Mesendoderm (in vitro differentiated cells): ENCODE measurements at regions not wholly inside any gene's neighbourhood (a gene's known extent, or its start where the extent isn't known, plus 50 kb on each side); places are given as distances from the start of the nearest gene placed in this dataset.

Experiments
- DNase-seq: peaks from one replicate; pipeline ENCODE4 v3.0.0; 2013
- H2AK5ac ChIP-seq: 2 replicates; pipeline ENCODE4 v1.6.1; 2013; ENCODE audit warnings: low read length, inconsistent platforms
- H2BK120ac ChIP-seq: 2 replicates; pipeline ENCODE4 v1.6.1; 2013; ENCODE audit warnings: low read depth, mild to moderate bottlenecking, low read length, moderate library complexity, mixed read lengths
- H2BK15ac ChIP-seq: replicated peaks from 2 replicates; pipeline ENCODE4 v1.6.1; 2013; ENCODE audit warnings: low read depth, mild to moderate bottlenecking, moderate library complexity
- H2BK5ac ChIP-seq: 2 replicates; pipeline ENCODE4 v1.6.1; 2013; ENCODE audit warnings: low read length, inconsistent platforms
- H3K18ac ChIP-seq: 2 replicates; pipeline ENCODE4 v1.6.1; 2013; ENCODE audit warnings: mild to moderate bottlenecking, low read length, mixed read lengths
- H3K23ac ChIP-seq: one replicate; pipeline ENCODE4 v1.6.1; 2013; ENCODE audit warnings: low read length
- H3K27ac ChIP-seq: 2 replicates; pipeline ENCODE4 v1.5.1; 2013; ENCODE audit warnings: low read depth, mild to moderate bottlenecking, inconsistent platforms, low read length, moderate library complexity
- H3K27me3 ChIP-seq: 2 replicates; pipeline ENCODE4 v1.6.1; 2013; ENCODE audit warnings: low read length, control low read depth, mild to moderate bottlenecking, inconsistent platforms; ENCODE audit not compliant: insufficient read depth, poor library complexity
- H3K36me3 ChIP-seq: 2 replicates; pipeline ENCODE4 v1.6.1; 2013; ENCODE audit warnings: low read length, inconsistent platforms; ENCODE audit not compliant: control insufficient read depth, insufficient read depth
- H3K4ac ChIP-seq: one replicate; pipeline ENCODE4 v1.6.1; 2013; ENCODE audit warnings: low read depth, mild to moderate bottlenecking, low read length, moderate library complexity
- H3K4me1 ChIP-seq: 2 replicates; pipeline ENCODE4 v1.6.1; 2013; ENCODE audit warnings: low read depth, low read length, inconsistent platforms; ENCODE audit not compliant: control insufficient read depth
- H3K4me2 ChIP-seq: 2 replicates; pipeline ENCODE4 v1.6.1; 2013; ENCODE audit warnings: low read length
- H3K4me3 ChIP-seq: 2 replicates; pipeline ENCODE4 v1.5.1; 2013; ENCODE audit warnings: mild to moderate bottlenecking, low read length
- H3K56ac ChIP-seq: one replicate; pipeline ENCODE4 v1.6.1; 2013; ENCODE audit warnings: low read length
- H3K79me1 ChIP-seq: 2 replicates; pipeline ENCODE4 v1.6.1; 2013; ENCODE audit warnings: low read length, inconsistent platforms
- H3K79me2 ChIP-seq: 2 replicates; pipeline ENCODE4 v1.6.1; 2013; ENCODE audit warnings: mild to moderate bottlenecking, low read length; ENCODE audit not compliant: control insufficient read depth, insufficient read depth
- H3K9ac ChIP-seq: 2 replicates; pipeline ENCODE4 v1.6.1; 2013; ENCODE audit warnings: low read length, inconsistent platforms
- H4K5ac ChIP-seq: one replicate; pipeline ENCODE4 v1.6.1; 2013; ENCODE audit warnings: low read length
- H4K8ac ChIP-seq: one replicate; pipeline ENCODE4 v1.6.1; 2013; ENCODE audit warnings: low read depth, mild to moderate bottlenecking, control low read depth, low read length, moderate library complexity
- WGBS: extraction: QIAGEN DNeasy Blood & Tissue Kit; methylation state at CpG from one replicate; pipeline ENCODE4 v1.1.7; 2013; ENCODE audit warnings: low lambda C conversion rate, missing lambda C conversion rate; ENCODE audit not compliant: insufficient coverage; ENCODE audit errors: extremely low coverage; 5-methylcytosine and 5-hydroxymethylcytosine counted together

GRCh38 chr20:48275286-48276020 is 490.2 kb upstream of the SULF2 start:
- H2BK5ac ChIP-seq = peak overlapping the region; percentile 97
- peak overlapping the region; percentile 23 for H2BK120ac ChIP-seq
- peak overlapping the region; percentile 94 for H4K5ac ChIP-seq
- no peak overlapping the region for H2BK15ac ChIP-seq
- H3K4ac ChIP-seq = peak overlapping the region; percentile 87
- peak overlapping the region; percentile 92 for H3K27ac ChIP-seq
- no peaks in the 10 kb centered on the region for H3K79me2 ChIP-seq
- peak overlapping the region; percentile 97 for H2AK5ac ChIP-seq
- H3K18ac ChIP-seq = peak overlapping the region; percentile 97
- no peak overlapping the region for H3K4me2 ChIP-seq
- no peak overlapping the region for H3K23ac ChIP-seq
- H3K9ac ChIP-seq = peak overlapping the region; percentile 71
- no peaks in the 10 kb centered on the region for H3K79me1 ChIP-seq
- peak overlapping the region; percentile 92 for H3K56ac ChIP-seq
- no peak overlapping the region for H3K4me3 ChIP-seq
- DNase-seq = peak; percentile 98
- H3K4me1 ChIP-seq = peaks cover 22% of the 10 kb centered on the region
- no peaks in the 10 kb centered on the region for H3K36me3 ChIP-seq
- H3K27me3 ChIP-seq = no peaks in the 10 kb centered on the region
- WGBS = no CpG with 5 or more reads among the region's 6 CpGs
- no peak overlapping the region for H4K8ac ChIP-seq

- H3K18ac ChIP-seq = no peak overlapping the region
- H3K4ac ChIP-seq = peak overlapping the region; percentile 22
- H3K4me1 ChIP-seq = peaks cover 17% of the 10 kb centered on the region
- peak overlapping the region; percentile 44 for H2AK5ac ChIP-seq
- H3K4me3 ChIP-seq = no peak overlapping the region
- H2BK5ac ChIP-seq = peak overlapping the region; percentile 16
- H4K5ac ChIP-seq = no peak overlapping the region
- H3K23ac ChIP-seq = no peak overlapping the region
- no peak overlapping the region for H4K8ac ChIP-seq
- H2BK120ac ChIP-seq = peak overlapping the region; percentile 90
- peak overlapping the region; percentile 23 for H2BK15ac ChIP-seq
- no peak overlapping the region for H3K4me2 ChIP-seq
- no peak for DNase-seq
- H3K56ac ChIP-seq = peak overlapping the region; percentile 49
- H3K79me2 ChIP-seq = no peaks in the 10 kb centered on the region
- no peak overlapping the region for H3K9ac ChIP-seq
- H3K36me3 ChIP-seq = no peaks in the 10 kb centered on the region
- H3K27me3 ChIP-seq = no peaks in the 10 kb centered on the region
- no peaks in the 10 kb centered on the region for H3K79me1 ChIP-seq
- H3K27ac ChIP-seq = no peak overlapping the region
Measured at GRCh38 chr20:48273843-48274242, 488.6 kb upstream of the SULF2 start.

DNA sequence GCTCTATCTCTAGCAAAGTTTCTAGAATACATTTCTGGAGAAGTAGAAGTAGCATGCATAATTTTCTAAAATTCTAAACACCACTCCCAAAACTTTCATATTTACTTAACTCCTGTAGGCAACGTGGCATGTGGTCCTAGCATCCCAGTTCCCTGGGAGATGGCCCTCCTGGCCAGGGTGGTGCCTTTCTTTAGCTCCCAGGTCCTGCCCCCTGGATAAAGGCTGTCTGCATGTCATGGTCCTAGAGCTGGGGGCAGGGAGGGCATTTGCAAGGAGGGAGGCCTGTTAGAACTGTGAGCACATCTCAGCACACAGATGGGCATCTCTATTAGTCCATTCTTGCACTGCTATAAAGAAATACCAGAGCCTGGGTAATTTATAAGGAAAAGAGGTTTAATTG is 485.6 kb upstream of the SULF2 start:
- H2BK120ac ChIP-seq = no peak overlapping the region
- no peak overlapping the region for H3K27ac ChIP-seq
- no peak overlapping the region for H2BK15ac ChIP-seq
- H3K23ac ChIP-seq = no peak overlapping the region
- no peak overlapping the region for H2BK5ac ChIP-seq
- H3K18ac ChIP-seq = no peak overlapping the region
- no peak overlapping the region for H2AK5ac ChIP-seq
- no peak overlapping the region for H4K8ac ChIP-seq
- no peaks in the 10 kb centered on the region for H3K79me2 ChIP-seq
- no peak for DNase-seq
- no peak overlapping the region for H3K56ac ChIP-seq
- no CpG with 5 or more reads among the region's 1 CpG for WGBS
- no peak overlapping the region for H3K4ac ChIP-seq
- no peaks in the 10 kb centered on the region for H3K79me1 ChIP-seq
- no peak overlapping the region for H3K9ac ChIP-seq
- H3K36me3 ChIP-seq = no peaks in the 10 kb centered on the region
- no peak overlapping the region for H4K5ac ChIP-seq
- peaks cover 8% of the 10 kb centered on the region for H3K4me1 ChIP-seq
- no peak overlapping the region for H3K4me3 ChIP-seq
- H3K4me2 ChIP-seq = no peak overlapping the region
- H3K27me3 ChIP-seq = no peaks in the 10 kb centered on the region

GRCh38 chr20:48267860-48268633 is 482.8 kb upstream of the SULF2 start:
- Histone ChIP-seq H2AK5ac (no peak overlapping the region), H3K4ac (no peak overlapping the region), H2BK15ac (no peak overlapping the region), H3K18ac (no peak overlapping the region), H3K4me2 (no peak overlapping the region), H4K8ac (no peak overlapping the region), H3K79me2 (no peaks in the 10 kb centered on the region), H3K23ac (no peak overlapping the region), H3K56ac (no peak overlapping the region), H3K4me1 (no peaks in the 10 kb centered on the region), H3K9ac (no peak overlapping the region), H4K5ac (no peak overlapping the region), H3K27me3 (no peaks in the 10 kb centered on the region), H2BK120ac (no peak overlapping the region), H3K36me3 (no peaks in the 10 kb centered on the region), H3K4me3 (no peak overlapping the region), H3K79me1 (no peaks in the 10 kb centered on the region), H2BK5ac (no peak overlapping the region), H3K27ac (no peak overlapping the region)
- no CpG with 5 or more reads among the region's 19 CpGs for WGBS
- DNase-seq = no peak

DNA sequence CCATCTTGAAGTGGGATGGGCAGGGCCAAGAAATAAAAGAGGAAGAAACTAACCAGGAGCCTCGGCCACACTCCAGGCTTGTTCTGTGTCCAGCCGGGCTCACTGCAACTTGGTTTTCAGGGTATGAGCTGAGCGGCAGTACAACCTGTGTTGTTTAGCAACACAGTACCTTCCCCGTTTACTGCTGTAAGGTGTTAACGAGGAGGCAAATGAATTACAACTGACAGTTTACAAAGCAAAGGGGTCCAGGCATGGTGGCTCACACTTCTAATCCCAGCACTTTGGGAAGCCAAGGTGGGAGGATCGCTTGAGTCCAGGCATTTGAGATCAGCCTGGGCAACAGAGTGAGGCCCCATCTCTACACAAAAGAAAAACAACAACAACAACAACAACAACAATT is 481.3 kb upstream of the SULF2 start:
- H4K8ac ChIP-seq = no peak overlapping the region
- no peak overlapping the region for H3K18ac ChIP-seq
- DNase-seq = peak; percentile 55
- no peak overlapping the region for H3K4me2 ChIP-seq
- no CpG with 5 or more reads among the region's 6 CpGs for WGBS
- no peak overlapping the region for H3K23ac ChIP-seq
- H3K79me2 ChIP-seq = no peaks in the 10 kb centered on the region
- H3K56ac ChIP-seq = peak overlapping the region; percentile 27
- H3K27me3 ChIP-seq = no peaks in the 10 kb centered on the region
- no peaks in the 10 kb centered on the region for H3K79me1 ChIP-seq
- no peak overlapping the region for H3K4me3 ChIP-seq
- H2AK5ac ChIP-seq = no peak overlapping the region
- H2BK5ac ChIP-seq = no peak overlapping the region
- no peak overlapping the region for H2BK15ac ChIP-seq
- no peak overlapping the region for H3K9ac ChIP-seq
- no peak overlapping the region for H3K27ac ChIP-seq
- no peak overlapping the region for H4K5ac ChIP-seq
- H3K36me3 ChIP-seq = no peaks in the 10 kb centered on the region
- no peaks in the 10 kb centered on the region for H3K4me1 ChIP-seq
- no peak overlapping the region for H2BK120ac ChIP-seq
- no peak overlapping the region for H3K4ac ChIP-seq
